ENCODE measurements at regions not wholly inside any gene's neighbourhood (a gene's known extent, or its start where the extent isn't known, plus 50 kb on each side); places are given as distances from the start of the nearest gene placed in this dataset.

DNA sequence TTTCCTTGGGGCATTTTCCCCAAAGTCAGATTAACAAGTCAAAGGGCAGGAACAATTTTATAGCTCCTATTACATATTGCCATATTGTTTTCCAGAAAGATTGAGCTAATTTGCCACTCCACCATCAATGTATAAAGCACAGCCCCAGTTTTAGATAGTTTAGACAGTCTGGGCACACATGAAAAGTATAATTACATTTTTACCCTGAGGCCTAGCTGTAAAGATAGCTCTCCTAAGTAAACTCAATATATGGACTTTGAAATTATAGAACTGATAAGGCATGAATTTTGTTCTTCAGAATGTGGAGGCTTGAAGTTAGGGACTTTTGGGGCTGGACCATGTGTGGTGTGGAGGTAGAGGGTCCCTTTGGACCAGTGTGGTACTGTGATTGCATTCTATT, 166.0 kb downstream of the FHIP1A start:
- TF ChIP-seq, protein P1, sequence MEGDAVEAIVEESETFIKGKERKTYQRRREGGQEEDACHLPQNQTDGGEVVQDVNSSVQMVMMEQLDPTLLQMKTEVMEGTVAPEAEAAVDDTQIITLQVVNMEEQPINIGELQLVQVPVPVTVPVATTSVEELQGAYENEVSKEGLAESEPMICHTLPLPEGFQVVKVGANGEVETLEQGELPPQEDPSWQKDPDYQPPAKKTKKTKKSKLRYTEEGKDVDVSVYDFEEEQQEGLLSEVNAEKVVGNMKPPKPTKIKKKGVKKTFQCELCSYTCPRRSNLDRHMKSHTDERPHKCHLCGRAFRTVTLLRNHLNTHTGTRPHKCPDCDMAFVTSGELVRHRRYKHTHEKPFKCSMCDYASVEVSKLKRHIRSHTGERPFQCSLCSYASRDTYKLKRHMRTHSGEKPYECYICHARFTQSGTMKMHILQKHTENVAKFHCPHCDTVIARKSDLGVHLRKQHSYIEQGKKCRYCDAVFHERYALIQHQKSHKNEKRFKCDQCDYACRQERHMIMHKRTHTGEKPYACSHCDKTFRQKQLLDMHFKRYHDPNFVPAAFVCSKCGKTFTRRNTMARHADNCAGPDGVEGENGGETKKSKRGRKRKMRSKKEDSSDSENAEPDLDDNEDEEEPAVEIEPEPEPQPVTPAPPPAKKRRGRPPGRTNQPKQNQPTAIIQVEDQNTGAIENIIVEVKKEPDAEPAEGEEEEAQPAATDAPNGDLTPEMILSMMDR (IDR thresholded peaks at IDR 0.05), result no peak
- TF ChIP-seq POLR2AphosphoS5 (IDR thresholded peaks at IDR 0.05; ENCODE audit: insufficient read depth in 1 of 2, low read depth in 1 of 2) (no peak), POLR2A (IDR thresholded peaks at IDR 0.05) (no peak)
